Naive thymus-derived CD4-positive, alpha-beta T cell (primary cell): ENCODE measurements at regions not wholly inside any gene's neighbourhood (a gene's known extent, or its start where the extent isn't known, plus 50 kb on each side); places are given as distances from the start of the nearest gene placed in this dataset.

ENCODE experiments used
- ATAC-seq: fragments of 150-1000 bp; cut with Tn5 transposase; 2 replicates; pipeline ENCODE4 v1.10.0; 2021; ENCODE audit warnings: mild to moderate bottlenecking, moderate library complexity
- CTCF ChIA-PET: fragments of 350-600 bp; sonication (Branson Sonifier 250); formaldehyde crosslinking; loops from one replicate; lab custom pipeline; 2021; ENCODE audit warnings: antibody characterized with exemption; lab: Charles Lee
- POLR2A ChIA-PET: fragments of 350-600 bp; sonication (Branson Sonifier 250); formaldehyde crosslinking; loops from one replicate; lab custom pipeline; 2021; ENCODE audit warnings: antibody characterized with exemption, inconsistent platforms; lab: Charles Lee
- DNase-seq, 9 donors: peaks; one replicate each; pipeline versions ENCODE4 v3.0.0 to v3.0.0-alpha.2; 2020 to 2022; ENCODE audit warnings: mixed read lengths in 1 of 9
- H3K27ac ChIP-seq: one replicate; pipeline ENCODE4 v1.7.0; 2013; ENCODE audit warnings: mild to moderate bottlenecking, low read depth, low read length, moderate library complexity
- H3K27me3 ChIP-seq, 2 donors: one replicate each; pipeline ENCODE4 v1.7.0; 2013; ENCODE audit warnings: low read length in 2 of 2, mild to moderate bottlenecking in 2 of 2, moderate library complexity in 2 of 2; ENCODE audit not compliant: control insufficient read depth in 2 of 2, insufficient read depth in 2 of 2
- H3K36me3 ChIP-seq, 3 experiments: 1 replicate in 2 of 3; 2 replicates in 1 of 3; pipeline ENCODE4 v1.7.0; 2013; ENCODE audit warnings: low read length in 3 of 3, mild to moderate bottlenecking in 3 of 3, moderate library complexity in 1 of 3; ENCODE audit not compliant: insufficient read depth in 3 of 3, control insufficient read depth in 2 of 3
- H3K4me1 ChIP-seq, 2 donors: one replicate each; pipeline ENCODE4 v1.7.0; 2013; ENCODE audit warnings: low read length in 2 of 2, mild to moderate bottlenecking in 2 of 2, moderate library complexity in 1 of 2; ENCODE audit not compliant: control insufficient read depth in 2 of 2, insufficient read depth in 2 of 2
- H3K4me3 ChIP-seq: 2 replicates; pipeline ENCODE4 v1.7.0; 2013; ENCODE audit warnings: mild to moderate bottlenecking, low read length
- H3K9me3 ChIP-seq, 3 experiments: 1 replicate in 2 of 3; 2 replicates in 1 of 3; pipeline ENCODE4 v1.7.0; 2013; ENCODE audit warnings: low read length in 3 of 3; ENCODE audit not compliant: control insufficient read depth in 2 of 3
- H3K27ac Mint-ChIP-seq, 9 donors: one replicate each; pipeline ENCODE4 v1.8.0; 2020 to 2022; ENCODE audit warnings: mixed read lengths in 9 of 9, mild to moderate bottlenecking in 8 of 9, moderate library complexity in 5 of 9, inconsistent platforms in 2 of 9
- H3K27me3 Mint-ChIP-seq, 5 donors: one replicate each; pipeline ENCODE4 v1.8.0; 2021 to 2022; ENCODE audit warnings: mixed read lengths in 5 of 5, mild to moderate bottlenecking in 1 of 5
- H3K36me3 Mint-ChIP-seq, 5 donors: one replicate each; pipeline ENCODE4 v1.8.0; 2020 to 2022; ENCODE audit warnings: mixed read lengths in 5 of 5, mild to moderate bottlenecking in 3 of 5, inconsistent platforms in 1 of 5
- H3K4me1 Mint-ChIP-seq, 7 donors: one replicate each; pipeline ENCODE4 v1.8.0; 2020 to 2022; ENCODE audit warnings: mixed read lengths in 7 of 7, mild to moderate bottlenecking in 3 of 7, inconsistent platforms in 1 of 7
- H3K4me3 Mint-ChIP-seq, 10 donors: one replicate each; pipeline ENCODE4 v1.8.0; 2020 to 2022; ENCODE audit warnings: mild to moderate bottlenecking in 10 of 10, mixed read lengths in 10 of 10, moderate library complexity in 6 of 10, inconsistent platforms in 2 of 10
- H3K9me3 Mint-ChIP-seq, 11 donors: one replicate each; pipeline ENCODE4 v1.8.0; 2020 to 2022; ENCODE audit warnings: mixed read lengths in 11 of 11, mild to moderate bottlenecking in 4 of 11, inconsistent platforms in 1 of 11, moderate library complexity in 1 of 11
- intact Hi-C, 2 donors: fragments of 100-400 bp; cut with micrococcal nuclease; formaldehyde crosslinking; loops; one replicate each; pipeline ENCODE4 v1.15.1; 2023

DNA sequence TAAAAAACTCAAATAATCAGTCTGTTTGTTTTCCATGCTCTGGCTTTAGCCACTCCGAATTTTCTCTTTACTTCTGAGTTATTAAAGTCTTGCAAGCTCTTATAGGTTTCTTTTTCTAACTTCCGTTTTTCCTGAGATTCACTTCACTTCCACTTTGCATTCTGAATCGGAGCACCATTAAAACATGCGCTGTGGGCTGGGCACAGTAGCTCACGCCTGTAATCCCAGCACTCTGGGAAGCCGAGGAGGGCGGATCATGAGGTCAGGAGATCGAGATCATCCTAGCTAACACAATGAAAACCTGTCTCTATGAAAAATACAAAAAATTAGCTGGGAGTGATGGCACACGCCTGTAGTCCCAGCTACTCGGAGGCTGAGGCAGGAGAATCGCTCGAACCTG lies 357.9 kb downstream of the SLITRK6 start:
- intact Hi-C loops = no loop called here
- no peak overlapping the region for H3K27ac Mint-ChIP-seq
- ATAC-seq (no peak), DNase-seq (no peak)
- Histone ChIP-seq H3K4me3 (no peak overlapping the region), H3K9me3 (no peaks in the 10 kb centered on the region), H3K36me3 (no peaks in the 10 kb centered on the region), H3K4me1 (no peaks in the 10 kb centered on the region), H3K27me3 (no peaks in the 10 kb centered on the region), H3K27ac (no peak overlapping the region)
- no peak overlapping the region for H3K4me3 Mint-ChIP-seq
- peaks cover 0 to 9% (median 0%) of the 10 kb centered on the region in 11 donors for H3K9me3 Mint-ChIP-seq
- no peaks in the 10 kb centered on the region for H3K27me3 Mint-ChIP-seq
- POLR2A ChIA-PET = no interaction called here
- CTCF ChIA-PET = no interaction called here
- no peaks in the 10 kb centered on the region for H3K4me1 Mint-ChIP-seq
- H3K36me3 Mint-ChIP-seq = no peaks in the 10 kb centered on the region

DNA sequence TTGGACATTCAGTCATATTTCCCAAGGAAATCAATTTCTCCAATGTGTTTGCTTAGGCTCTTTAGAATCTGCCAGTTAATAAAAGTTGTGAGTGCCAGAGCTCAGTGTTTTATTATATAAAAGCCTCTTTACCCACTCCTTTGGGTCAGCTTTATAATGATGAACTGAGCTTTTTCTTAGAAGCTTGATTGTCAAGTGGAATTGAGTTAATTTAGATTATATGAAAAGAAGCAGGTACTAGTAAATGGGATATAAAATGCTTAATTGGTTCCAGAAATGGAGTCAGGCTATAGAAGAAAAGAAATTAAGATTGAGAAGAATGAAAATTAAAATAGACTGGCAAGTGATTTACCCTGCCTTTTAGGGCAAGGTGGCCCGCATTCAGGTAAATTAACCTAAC lies 363.2 kb downstream of the SLITRK6 start:
- intact Hi-C loops = no loop called here
- Mint-ChIP-seq H3K27me3 (no peaks in the 10 kb centered on the region), H3K27ac (no peak overlapping the region), H3K4me1 (no peaks in the 10 kb centered on the region), H3K36me3 (no peaks in the 10 kb centered on the region), H3K9me3 (peaks cover 0 to 9% (median 0%) of the 10 kb centered on the region in 11 donors), H3K4me3 (no peak overlapping the region)
- H3K4me1 ChIP-seq = no peaks in the 10 kb centered on the region
- H3K4me3 ChIP-seq = no peak overlapping the region
- no peaks in the 10 kb centered on the region for H3K27me3 ChIP-seq
- H3K9me3 ChIP-seq = no peaks in the 10 kb centered on the region
- H3K27ac ChIP-seq = no peak overlapping the region
- DNase-seq (no peak), ATAC-seq (no peak)
- no peaks in the 10 kb centered on the region for H3K36me3 ChIP-seq
- POLR2A ChIA-PET = interaction anchor here (0.6 kb wide), 1 partner anchor 11 kb away, joined by 5 read pairs; no protein-coding TSS in a partner anchor
- CTCF ChIA-PET = no interaction called here

DNA sequence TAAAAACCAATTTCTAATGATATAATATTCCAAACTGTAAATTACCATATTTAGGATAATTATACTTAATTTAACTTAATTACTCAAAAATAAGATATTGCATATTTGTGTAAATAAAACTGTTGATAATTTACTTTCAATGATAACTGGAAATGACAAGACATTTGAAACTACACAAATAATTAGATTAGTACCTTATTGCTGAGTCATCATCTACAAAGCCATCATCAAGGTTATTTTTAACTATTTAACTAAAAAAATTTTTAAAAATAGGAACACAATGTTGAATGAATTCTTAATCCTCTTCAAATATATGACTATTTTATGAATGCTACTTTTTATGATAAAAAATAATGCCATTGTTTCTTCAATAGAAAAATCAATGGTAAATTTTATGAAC lies 364.3 kb downstream of the SLITRK6 start:
- Histone ChIP-seq H3K9me3 (no peaks in the 10 kb centered on the region), H3K4me1 (no peaks in the 10 kb centered on the region), H3K27ac (no peak overlapping the region), H3K36me3 (no peaks in the 10 kb centered on the region), H3K27me3 (no peaks in the 10 kb centered on the region), H3K4me3 (no peak overlapping the region)
- ATAC-seq (no peak), DNase-seq (no peak)
- H3K9me3 Mint-ChIP-seq = peaks cover 0 to 9% (median 0%) of the 10 kb centered on the region in 11 donors
- H3K4me1 Mint-ChIP-seq = no peaks in the 10 kb centered on the region
- H3K27me3 Mint-ChIP-seq = no peaks in the 10 kb centered on the region
- H3K4me3 Mint-ChIP-seq = no peak overlapping the region
- no peak overlapping the region for H3K27ac Mint-ChIP-seq
- POLR2A ChIA-PET = no interaction called here
- no peaks in the 10 kb centered on the region for H3K36me3 Mint-ChIP-seq
- intact Hi-C loops = no loop called here
- CTCF ChIA-PET = no interaction called here

DNA sequence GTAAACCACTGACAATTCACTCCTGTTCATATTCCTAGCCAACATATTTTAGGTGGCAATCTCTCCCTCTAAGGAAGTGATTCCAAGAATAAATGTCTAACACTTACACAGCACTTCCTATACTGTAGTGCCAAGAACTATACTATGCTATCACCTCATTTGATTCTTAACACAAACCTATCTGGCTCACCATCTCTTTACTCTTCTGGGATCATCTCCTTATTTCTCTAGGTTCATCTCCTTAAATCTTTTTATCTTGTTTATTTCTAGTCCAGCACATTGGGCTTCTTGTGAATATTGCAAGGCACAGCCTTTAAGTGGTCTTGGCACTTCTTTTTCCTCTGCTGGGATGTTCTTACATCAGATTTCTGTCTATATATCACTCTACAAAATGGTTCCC lies 366.3 kb downstream of the SLITRK6 start:
- H3K4me1 Mint-ChIP-seq = no peaks in the 10 kb centered on the region
- no peaks in the 10 kb centered on the region for H3K27me3 ChIP-seq
- no peak overlapping the region for H3K4me3 ChIP-seq
- no peak for DNase-seq
- H3K27ac Mint-ChIP-seq = no peak overlapping the region
- no peaks in the 10 kb centered on the region for H3K27me3 Mint-ChIP-seq
- no peaks in the 10 kb centered on the region for H3K36me3 Mint-ChIP-seq
- intact Hi-C loops = no loop called here
- no peaks in the 10 kb centered on the region for H3K9me3 ChIP-seq
- H3K4me3 Mint-ChIP-seq = no peak overlapping the region
- no peaks in the 10 kb centered on the region for H3K36me3 ChIP-seq
- ChIA-PET POLR2A (no interaction called here), CTCF (no interaction called here)
- H3K4me1 ChIP-seq = no peaks in the 10 kb centered on the region
- no peak for ATAC-seq
- H3K27ac ChIP-seq = no peak overlapping the region
- H3K9me3 Mint-ChIP-seq = peaks cover 0 to 7% (median 0%) of the 10 kb centered on the region in 11 donors

DNA sequence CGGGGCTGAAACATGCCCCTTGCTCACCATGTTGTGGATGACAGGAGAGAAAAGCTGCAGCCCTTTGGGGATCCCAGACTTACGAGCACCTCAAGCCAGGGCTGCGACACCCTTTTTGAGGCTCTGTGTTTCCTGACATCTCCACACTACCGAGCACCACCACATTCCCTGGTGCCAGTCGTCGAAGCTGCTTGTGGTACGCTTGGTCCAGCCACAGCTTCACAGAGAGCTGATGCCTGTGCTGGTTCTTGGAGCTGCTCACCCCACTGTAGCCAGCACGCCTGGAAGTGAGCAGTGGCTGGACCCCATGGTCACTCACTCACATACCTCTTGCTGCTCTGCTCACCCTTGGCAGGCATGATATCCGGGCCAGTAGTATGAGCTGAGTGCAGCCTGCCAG lies 367.5 kb downstream of the SLITRK6 start:
- Mint-ChIP-seq H3K27ac (no peak overlapping the region), H3K36me3 (no peaks in the 10 kb centered on the region), H3K27me3 (no peaks in the 10 kb centered on the region), H3K4me1 (no peaks in the 10 kb centered on the region), H3K4me3 (no peak overlapping the region), H3K9me3 (peaks cover 0 to 7% (median 0%) of the 10 kb centered on the region in 11 donors)
- no peaks in the 10 kb centered on the region for H3K27me3 ChIP-seq
- ChIA-PET POLR2A (no interaction called here), CTCF (no interaction called here)
- no peak overlapping the region for H3K27ac ChIP-seq
- DNase-seq (no peak), ATAC-seq (no peak)
- no peaks in the 10 kb centered on the region for H3K4me1 ChIP-seq
- no peak overlapping the region for H3K4me3 ChIP-seq
- no peaks in the 10 kb centered on the region for H3K36me3 ChIP-seq
- intact Hi-C loops = no loop called here
- H3K9me3 ChIP-seq = no peaks in the 10 kb centered on the region

DNA sequence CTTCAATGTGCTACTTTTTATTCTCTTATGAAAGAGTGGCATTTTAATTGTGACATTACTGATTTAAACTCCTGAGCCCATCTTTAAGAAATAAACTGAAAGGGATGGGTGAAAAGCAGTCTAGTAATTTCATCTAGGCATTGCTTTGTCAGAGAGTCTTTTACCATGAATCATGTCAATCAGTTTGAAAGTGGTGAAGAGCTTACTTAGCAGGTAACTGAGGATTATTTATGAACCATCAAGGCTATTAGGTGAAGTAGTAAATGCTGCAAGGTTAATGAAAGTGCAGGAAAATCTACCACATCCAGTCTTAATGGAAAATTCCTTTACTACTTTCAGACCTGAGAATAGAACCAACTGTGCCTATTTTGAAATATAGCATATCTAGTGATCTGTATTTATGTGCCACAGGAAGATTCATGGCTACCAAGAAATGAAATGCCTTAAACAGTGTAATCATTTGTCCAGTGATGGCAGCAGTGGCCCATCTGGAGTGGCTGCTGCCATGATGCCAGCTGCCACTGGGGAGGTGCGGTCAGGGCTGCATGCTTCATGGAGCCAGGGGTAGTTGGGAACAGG lies 368.9 kb downstream of the SLITRK6 start:
- no peak overlapping the region for H3K27ac ChIP-seq
- no peaks in the 10 kb centered on the region for H3K4me1 ChIP-seq
- intact Hi-C loops = no loop called here
- Mint-ChIP-seq H3K9me3 (peaks cover 0 to 7% (median 0%) of the 10 kb centered on the region in 11 donors), H3K4me1 (no peaks in the 10 kb centered on the region), H3K4me3 (no peak overlapping the region), H3K36me3 (no peaks in the 10 kb centered on the region), H3K27me3 (no peaks in the 10 kb centered on the region), H3K27ac (no peak overlapping the region)
- ChIA-PET POLR2A (no interaction called here), CTCF (no interaction called here)
- DNase-seq = no peak
- H3K36me3 ChIP-seq = no peaks in the 10 kb centered on the region
- no peaks in the 10 kb centered on the region for H3K27me3 ChIP-seq
- H3K9me3 ChIP-seq = no peaks in the 10 kb centered on the region
- no peak overlapping the region for H3K4me3 ChIP-seq
- no peak for ATAC-seq

DNA sequence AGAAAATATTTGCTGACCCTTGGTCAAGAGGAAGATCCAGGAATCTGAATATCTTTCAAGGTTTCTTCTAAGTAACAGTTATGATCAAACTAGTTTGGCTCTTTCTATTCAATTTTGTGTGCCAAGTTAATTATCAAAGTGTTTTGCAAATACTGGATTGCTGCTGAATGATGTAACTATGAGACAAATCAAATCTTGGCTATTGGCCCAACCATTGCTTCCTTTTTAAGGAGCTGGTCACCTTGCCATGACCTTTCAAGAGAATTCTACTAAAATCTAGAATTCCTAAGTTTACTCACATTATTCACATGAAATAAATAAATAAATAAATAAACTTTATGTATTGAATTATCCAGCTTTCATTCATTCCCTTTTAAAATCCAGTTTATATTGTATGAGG lies 371.8 kb downstream of the SLITRK6 start:
- H3K4me1 Mint-ChIP-seq = no peaks in the 10 kb centered on the region
- no peak overlapping the region for H3K4me3 ChIP-seq
- H3K27ac ChIP-seq = no peak overlapping the region
- ATAC-seq (no peak), DNase-seq (no peak)
- H3K27me3 ChIP-seq = no peaks in the 10 kb centered on the region
- no peaks in the 10 kb centered on the region for H3K36me3 ChIP-seq
- H3K27ac Mint-ChIP-seq = no peak overlapping the region
- H3K4me3 Mint-ChIP-seq = no peak overlapping the region
- H3K36me3 Mint-ChIP-seq = no peaks in the 10 kb centered on the region
- ChIA-PET CTCF (no interaction called here), POLR2A (no interaction called here)
- no peaks in the 10 kb centered on the region for H3K27me3 Mint-ChIP-seq
- H3K9me3 Mint-ChIP-seq = peaks cover 0 to 3% (median 0%) of the 10 kb centered on the region in 11 donors
- no peaks in the 10 kb centered on the region for H3K4me1 ChIP-seq
- intact Hi-C loops = no loop called here
- H3K9me3 ChIP-seq = no peaks in the 10 kb centered on the region
